ENCODE measurements at regions not wholly inside any gene's neighbourhood (a gene's known extent, or its start where the extent isn't known, plus 50 kb on each side); places are given as distances from the start of the nearest gene placed in this dataset.

DNA sequence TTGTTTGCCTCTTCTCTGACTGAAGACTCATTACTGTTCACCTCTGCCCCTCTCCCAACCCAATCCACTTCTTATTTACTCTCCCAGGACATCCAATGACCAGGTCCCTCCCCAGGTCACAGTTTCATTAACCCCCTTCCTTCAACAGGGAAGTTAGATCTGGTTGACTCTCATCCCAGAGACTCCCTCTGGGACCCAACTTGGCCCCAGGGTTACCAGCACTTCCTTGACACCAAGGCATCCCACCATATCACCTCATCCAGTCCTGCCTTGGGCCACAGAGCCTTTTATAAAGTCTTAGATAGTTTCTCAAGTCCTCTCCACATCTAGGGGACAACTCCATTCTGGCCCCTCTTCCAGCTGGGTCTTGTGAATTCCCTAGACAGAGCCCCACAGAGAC lies 470.6 kb upstream of the TSHZ3 start:
- peaks cover 80% of the 10 kb centered on the region for H3K9me3 Mint-ChIP-seq
- no peak for TF ChIP-seq CTCF (IDR thresholded peaks at IDR 0.05)
- H3K36me3 Mint-ChIP-seq (ENCODE audit: low read depth): peaks cover 17% of the 10 kb centered on the region
- no peak overlapping the region for H3K27ac Mint-ChIP-seq
- no peak overlapping the region for H3K4me3 Mint-ChIP-seq
- peaks cover 2% of the 10 kb centered on the region for H3K27me3 Mint-ChIP-seq (ENCODE audit: insufficient read depth)
- H3K4me1 Mint-ChIP-seq (ENCODE audit: low read depth): no peaks in the 10 kb centered on the region
- no peak for DNase-seq

- no peak overlapping the region for H3K4me3 Mint-ChIP-seq
- H3K27me3 Mint-ChIP-seq (ENCODE audit: insufficient read depth): peaks cover 2% of the 10 kb centered on the region
- TF ChIP-seq CTCF (IDR thresholded peaks at IDR 0.05): no peak
- no peak overlapping the region for H3K27ac Mint-ChIP-seq
- DNase-seq: no peak
- peaks cover 26% of the 10 kb centered on the region for H3K36me3 Mint-ChIP-seq (ENCODE audit: low read depth)
- H3K9me3 Mint-ChIP-seq: peaks cover 80% of the 10 kb centered on the region
- no peaks in the 10 kb centered on the region for H3K4me1 Mint-ChIP-seq (ENCODE audit: low read depth)
Measured at GRCh38 chr19:31821346-31821745, 472.1 kb upstream of the TSHZ3 start.

DNA sequence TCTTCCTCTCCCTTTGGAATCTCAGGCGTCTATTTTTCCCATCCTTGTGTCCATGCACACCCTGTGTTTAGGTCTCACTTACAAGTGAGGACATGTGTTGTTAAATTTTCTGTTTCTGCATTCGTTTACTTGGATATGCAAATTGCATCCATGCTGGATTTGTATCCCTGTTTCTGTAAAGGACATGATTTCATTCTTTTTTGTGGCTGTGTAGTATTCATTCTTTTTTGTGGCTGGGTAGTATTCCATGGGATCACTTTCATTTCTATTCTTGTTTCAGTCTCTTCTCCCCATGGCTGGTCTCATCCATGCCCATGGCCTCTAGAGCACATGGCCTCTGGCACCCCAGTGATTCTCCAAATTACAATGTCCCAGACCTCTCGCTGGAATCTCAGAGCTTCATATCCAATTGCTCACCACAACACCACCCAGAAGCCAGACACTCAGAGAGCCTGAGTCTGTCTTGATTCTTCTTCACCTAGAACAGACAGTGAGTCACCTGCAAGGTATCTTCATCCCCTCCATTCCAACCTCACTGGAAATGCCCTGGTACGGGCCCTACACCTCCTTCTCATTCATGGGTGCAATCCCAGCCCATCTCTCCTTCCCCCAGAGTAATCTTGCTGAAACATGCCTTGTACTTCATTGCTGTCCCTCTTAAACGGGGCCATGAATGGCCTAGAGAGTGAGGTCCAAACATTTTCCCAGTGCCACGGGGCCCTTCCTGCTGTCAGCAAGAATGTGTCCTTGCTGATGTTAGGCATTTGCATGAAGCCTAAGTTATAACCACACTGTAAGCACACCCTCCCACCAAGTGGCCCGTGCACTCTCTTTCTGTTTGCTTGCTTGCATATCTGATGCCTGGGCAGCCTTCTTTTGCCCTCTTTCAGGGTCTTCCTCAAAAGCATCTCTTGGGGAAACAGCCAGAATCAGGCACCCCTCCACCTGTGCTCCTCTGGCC lies 476.2 kb upstream of the TSHZ3 start:
- Mint-ChIP-seq H3K27ac (no peak overlapping the region), H3K4me1 (ENCODE audit: low read depth) (no peaks in the 10 kb centered on the region), H3K4me3 (no peak overlapping the region), H3K27me3 (ENCODE audit: insufficient read depth) (peaks cover 2% of the 10 kb centered on the region), H3K9me3 (peaks cover 74% of the 10 kb centered on the region), H3K36me3 (ENCODE audit: low read depth) (peaks cover 19% of the 10 kb centered on the region)
- DNase-seq: no peak
- TF ChIP-seq CTCF (IDR thresholded peaks at IDR 0.05): no peak

- H3K4me1 Mint-ChIP-seq (ENCODE audit: low read depth): no peaks in the 10 kb centered on the region
- H3K4me3 Mint-ChIP-seq: no peak overlapping the region
- no peak for TF ChIP-seq CTCF (IDR thresholded peaks at IDR 0.05)
- H3K27me3 Mint-ChIP-seq (ENCODE audit: insufficient read depth): peaks cover 2% of the 10 kb centered on the region; the same call in 1 of the 2 replicates
- peaks cover 11% of the 10 kb centered on the region for H3K36me3 Mint-ChIP-seq (ENCODE audit: low read depth)
- DNase-seq: no peak
- peaks cover 69% of the 10 kb centered on the region for H3K9me3 Mint-ChIP-seq
- H3K27ac Mint-ChIP-seq: no peak overlapping the region
Measured at GRCh38 chr19:31826325-31826724, 477.1 kb upstream of the TSHZ3 start.

GRCh38 chr19:31831421-31832175 lies 482.4 kb upstream of the TSHZ3 start:
- no peak for DNase-seq
- no peaks in the 10 kb centered on the region for H3K27me3 Mint-ChIP-seq (ENCODE audit: insufficient read depth)
- no peak overlapping the region for H3K27ac Mint-ChIP-seq
- H3K36me3 Mint-ChIP-seq (ENCODE audit: low read depth): no peaks in the 10 kb centered on the region
- peaks cover 53% of the 10 kb centered on the region for H3K9me3 Mint-ChIP-seq
- no peaks in the 10 kb centered on the region for H3K4me1 Mint-ChIP-seq (ENCODE audit: low read depth)
- H3K4me3 Mint-ChIP-seq: no peak overlapping the region
- no peak for TF ChIP-seq CTCF (IDR thresholded peaks at IDR 0.05)

Data from HFFc6 (cell line).